IgD-negative memory B cell (primary cell): ENCODE measurements at regions not wholly inside any gene's neighbourhood (a gene's known extent, or its start where the extent isn't known, plus 50 kb on each side); places are given as distances from the start of the nearest gene placed in this dataset.

Experiments used
- H3K27ac Mint-ChIP-seq, 3 donors: one replicate each; pipeline ENCODE4 v1.8.0; 2020 to 2022; ENCODE audit warnings: mild to moderate bottlenecking in 3 of 3, mixed read lengths in 3 of 3, moderate library complexity in 1 of 3
- H3K27me3 Mint-ChIP-seq: one replicate; pipeline ENCODE4 v1.8.0; 2021; ENCODE audit warnings: mixed read lengths
- H3K36me3 Mint-ChIP-seq: one replicate; pipeline ENCODE4 v1.8.0; 2020; ENCODE audit warnings: mild to moderate bottlenecking, mixed read lengths
- H3K4me1 Mint-ChIP-seq, 3 donors: one replicate each; pipeline ENCODE4 v1.8.0; 2020 to 2022; ENCODE audit warnings: mixed read lengths in 3 of 3, mild to moderate bottlenecking in 1 of 3
- H3K4me3 Mint-ChIP-seq, 4 donors: one replicate each; pipeline ENCODE4 v1.8.0; 2020 to 2022; ENCODE audit warnings: mild to moderate bottlenecking in 4 of 4, mixed read lengths in 4 of 4, moderate library complexity in 3 of 4
- H3K9me3 Mint-ChIP-seq, 3 donors: one replicate each; pipeline ENCODE4 v1.8.0; 2020 to 2021; ENCODE audit warnings: mixed read lengths in 3 of 3, mild to moderate bottlenecking in 1 of 3

- Mint-ChIP-seq H3K4me1 (peaks cover 11 to 22% (median 18%) of the 10 kb centered on the region in 3 donors), H3K4me3 (peak overlapping the region; percentile 4 to 84 (median 74)), H3K27me3 (peaks cover 59% of the 10 kb centered on the region), H3K36me3 (peaks cover 5% of the 10 kb centered on the region), H3K9me3 (peaks cover 0 to 8% (median 0%) of the 10 kb centered on the region in 3 donors), H3K27ac (peak overlapping the region in 2 of 3 donors; percentile 42 to 83)
Measured at GRCh38 chr19:30224689-30225606, 147.2 kb upstream of the ZNF536 start.

GRCh38 chr19:30225676-30226463 is 146.3 kb upstream of the ZNF536 start:
- Mint-ChIP-seq H3K9me3 (peaks cover 0 to 8% (median 0%) of the 10 kb centered on the region in 3 donors), H3K4me3 (peak overlapping the region in 3 of 4 donors; percentile 48 to 89 (median 83)), H3K4me1 (peaks cover 11 to 22% (median 18%) of the 10 kb centered on the region in 3 donors), H3K36me3 (peaks cover 5% of the 10 kb centered on the region), H3K27ac (peak overlapping the region in 1 of 3 donors; percentile 71), H3K27me3 (peaks cover 59% of the 10 kb centered on the region)

- peaks cover 59% of the 10 kb centered on the region for H3K27me3 Mint-ChIP-seq
- peaks cover 5% of the 10 kb centered on the region for H3K36me3 Mint-ChIP-seq
- peaks cover 11 to 20% (median 18%) of the 10 kb centered on the region in 3 donors for H3K4me1 Mint-ChIP-seq
- peak overlapping the region in 2 of 3 donors; percentile 71 to 83 for H3K27ac Mint-ChIP-seq
- peak overlapping the region; percentile 55 to 89 (median 82) for H3K4me3 Mint-ChIP-seq
- peaks cover 0 to 8% (median 0%) of the 10 kb centered on the region in 3 donors for H3K9me3 Mint-ChIP-seq
Measured at GRCh38 chr19:30226464-30227011, 145.6 kb upstream of the ZNF536 start.

- H3K36me3 Mint-ChIP-seq: peaks cover 5% of the 10 kb centered on the region
- peak overlapping the region in 2 of 3 donors; percentile 67 to 83 for H3K27ac Mint-ChIP-seq
- peaks cover 55% of the 10 kb centered on the region for H3K27me3 Mint-ChIP-seq
- peaks cover 11 to 20% (median 18%) of the 10 kb centered on the region in 3 donors for H3K4me1 Mint-ChIP-seq
- peak overlapping the region; percentile 55 to 89 (median 82) for H3K4me3 Mint-ChIP-seq
- H3K9me3 Mint-ChIP-seq: peaks cover 0 to 6% (median 0%) of the 10 kb centered on the region in 3 donors
Measured at GRCh38 chr19:30227012-30227621, 145.1 kb upstream of the ZNF536 start.

- H3K9me3 Mint-ChIP-seq: peaks cover 0 to 6% (median 0%) of the 10 kb centered on the region in 3 donors
- H3K36me3 Mint-ChIP-seq: peaks cover 5% of the 10 kb centered on the region
- peaks cover 11 to 20% (median 18%) of the 10 kb centered on the region in 3 donors for H3K4me1 Mint-ChIP-seq
- peak overlapping the region in 2 of 4 donors; percentile 78 to 88 for H3K4me3 Mint-ChIP-seq
- H3K27me3 Mint-ChIP-seq: peaks cover 59% of the 10 kb centered on the region
- H3K27ac Mint-ChIP-seq: no peak overlapping the region
Measured at GRCh38 chr19:30227661-30228112, 144.5 kb upstream of the ZNF536 start.

- peaks cover 54% of the 10 kb centered on the region for H3K27me3 Mint-ChIP-seq
- H3K4me1 Mint-ChIP-seq: peaks cover 11 to 18% (median 13%) of the 10 kb centered on the region in 3 donors
Measured at GRCh38 chr19:30228113-30228834, 143.9 kb upstream of the ZNF536 start.

GRCh38 chr19:30228835-30229524 is 143.2 kb upstream of the ZNF536 start:
- H3K27me3 Mint-ChIP-seq: peaks cover 51% of the 10 kb centered on the region
- peak overlapping the region in 1 of 4 donors; percentile 37 for H3K4me3 Mint-ChIP-seq
- peaks cover 11 to 17% (median 13%) of the 10 kb centered on the region in 3 donors for H3K4me1 Mint-ChIP-seq
- peaks cover 5% of the 10 kb centered on the region for H3K36me3 Mint-ChIP-seq
- H3K27ac Mint-ChIP-seq: peak overlapping the region in 1 of 3 donors; percentile 50
- peaks cover 0 to 3% (median 0%) of the 10 kb centered on the region in 3 donors for H3K9me3 Mint-ChIP-seq

More at GRCh38 chr19:30228113-30228834, 143.9 kb upstream of the ZNF536 start:
- no peak overlapping the region for H3K27ac Mint-ChIP-seq
- H3K4me3 Mint-ChIP-seq: peak overlapping the region in 2 of 4 donors; percentile 77 to 78
- H3K36me3 Mint-ChIP-seq: peaks cover 5% of the 10 kb centered on the region
- H3K9me3 Mint-ChIP-seq: peaks cover 0 to 3% (median 0%) of the 10 kb centered on the region in 3 donors

GRCh38 chr19:30229525-30230174 is 142.5 kb upstream of the ZNF536 start:
- Mint-ChIP-seq H3K27me3 (peaks cover 46% of the 10 kb centered on the region), H3K36me3 (peaks cover 5% of the 10 kb centered on the region), H3K9me3 (peaks cover 0 to 1% (median 0%) of the 10 kb centered on the region in 3 donors), H3K4me1 (peaks cover 9 to 17% (median 13%) of the 10 kb centered on the region in 3 donors), H3K27ac (no peak overlapping the region), H3K4me3 (peak overlapping the region in 1 of 4 donors; percentile 3)

GRCh38 chr19:30231408-30232318 is 140.5 kb upstream of the ZNF536 start:
- Mint-ChIP-seq H3K27ac (no peak overlapping the region), H3K36me3 (no peaks in the 10 kb centered on the region), H3K4me1 (peaks cover 4 to 8% (median 4%) of the 10 kb centered on the region in 3 donors), H3K4me3 (no peak overlapping the region), H3K9me3 (peaks cover 0 to 1% (median 0%) of the 10 kb centered on the region in 3 donors), H3K27me3 (peaks cover 46% of the 10 kb centered on the region)

- H3K4me1 Mint-ChIP-seq: peaks cover 0 to 3% (median 0%) of the 10 kb centered on the region in 3 donors
- no peak overlapping the region for H3K4me3 Mint-ChIP-seq
- H3K27me3 Mint-ChIP-seq: peaks cover 41% of the 10 kb centered on the region
- H3K27ac Mint-ChIP-seq: no peak overlapping the region
- no peaks in the 10 kb centered on the region for H3K9me3 Mint-ChIP-seq
- no peaks in the 10 kb centered on the region for H3K36me3 Mint-ChIP-seq
Measured at GRCh38 chr19:30233375-30233774, 138.8 kb upstream of the ZNF536 start.

GRCh38 chr19:30235946-30236345 is 136.2 kb upstream of the ZNF536 start:
- Mint-ChIP-seq H3K27me3 (peaks cover 25% of the 10 kb centered on the region), H3K36me3 (peaks cover 2% of the 10 kb centered on the region), H3K27ac (no peak overlapping the region), H3K9me3 (no peaks in the 10 kb centered on the region), H3K4me1 (no peaks in the 10 kb centered on the region), H3K4me3 (no peak overlapping the region)

- Mint-ChIP-seq H3K36me3 (peaks cover 2% of the 10 kb centered on the region), H3K27me3 (peaks cover 21% of the 10 kb centered on the region), H3K4me3 (no peak overlapping the region), H3K27ac (no peak overlapping the region), H3K9me3 (no peaks in the 10 kb centered on the region), H3K4me1 (no peaks in the 10 kb centered on the region)
Measured at GRCh38 chr19:30236587-30236986, 135.6 kb upstream of the ZNF536 start.
